ENCODE measurements at regions not wholly inside any gene's neighbourhood (a gene's known extent, or its start where the extent isn't known, plus 50 kb on each side); places are given as distances from the start of the nearest gene placed in this dataset.

DNA sequence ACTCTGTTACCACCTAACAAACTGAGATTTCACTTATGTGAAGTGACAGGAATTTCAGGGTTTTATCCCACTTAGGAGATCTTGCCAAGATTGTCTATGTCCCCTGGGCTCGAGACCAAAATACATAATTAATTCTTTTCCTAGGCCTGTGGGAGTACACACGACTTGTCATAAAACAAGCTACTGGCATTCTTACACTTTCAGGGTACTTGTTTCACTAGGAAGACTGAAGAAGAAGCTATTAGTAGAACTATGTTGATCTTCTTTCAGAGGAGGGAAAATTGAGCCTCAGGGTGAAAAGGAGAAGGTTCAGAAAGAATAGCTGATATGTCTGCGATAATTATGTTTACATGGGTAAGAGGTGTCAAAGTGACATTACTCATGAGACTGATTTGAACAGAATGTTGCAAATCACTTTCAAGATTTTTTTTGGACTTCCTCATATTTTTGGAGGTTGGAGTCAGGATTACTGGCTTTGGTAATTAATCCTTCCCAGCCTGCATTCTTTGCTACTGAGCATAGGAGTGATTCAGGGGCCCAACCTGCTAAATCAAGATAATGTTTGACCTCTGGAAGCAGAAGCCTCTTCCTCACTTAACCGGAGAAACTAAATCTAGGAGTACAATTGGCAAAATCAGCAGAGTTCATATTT is 240.0 kb upstream of the NT5C1B start:
- TF ChIP-seq POLR2A (IDR thresholded peaks at IDR 0.05; ENCODE audit: low read depth, low read length), result no peak
- no peak for TF ChIP-seq CTCF (IDR thresholded peaks at IDR 0.05; ENCODE audit: extremely low read depth in 1 of 2, insufficient read depth in 1 of 2, low read depth in 1 of 2, low read length in 2 of 2)
- no peak for TF ChIP-seq EZH2 (IDR thresholded peaks at IDR 0.05; ENCODE audit: borderline replicate concordance, low read depth, low read length, severe bottlenecking)

All from endothelial cell of umbilical vein (primary cell).